GM12878 (cell line): ENCODE measurements at regions not wholly inside any gene's neighbourhood (a gene's known extent, or its start where the extent isn't known, plus 50 kb on each side); places are given as distances from the start of the nearest gene placed in this dataset.

Experiments
- ATAC-seq: fragments of 200-7000 bp; cut with Tn5 transposase; 3 replicates; pipeline ENCODE4 v1.9.1; 2020; ENCODE audit warnings: mild to moderate bottlenecking, moderate library complexity
- BruUV-seq: library from RNA; stranded (reverse); fragments of 400-500 nt; replicated peaks from 2 replicates; lab custom pipeline; 2021; lab: Mats Ljungman, UMichigan
- CTCF ChIA-PET: fragments of 300-600 bp; sonication (Branson Sonifier 250); formaldehyde crosslinking; extraction: SDS; loops from one replicate; lab custom pipeline; 2021; ENCODE audit warnings: inconsistent platforms; lab: Yijun Ruan, JAX
- POLR2A ChIA-PET: fragments of 350-600 bp; formaldehyde crosslinking; extraction: SDS; loops from one replicate; lab custom pipeline; 2021; ENCODE audit warnings: inconsistent platforms; lab: Charles Lee
- RAD21 ChIA-PET: fragments of 300-600 bp; sonication (Branson Sonifier 250); formaldehyde crosslinking; loops from one replicate; lab custom pipeline; 2023; ENCODE audit warnings: antibody characterized with exemption; ENCODE audit not compliant: unreplicated experiment; lab: Charles Lee
- SMC1A ChIA-PET: fragments of 300-600 bp; sonication (Branson Sonifier 250); formaldehyde crosslinking; loops from one replicate; lab custom pipeline; 2023; ENCODE audit not compliant: unreplicated experiment, uncharacterized antibody; lab: Charles Lee
- DNase-seq: peaks from one replicate; pipeline ENCODE4 v3.0.0-alpha.2; 2011; ENCODE audit warnings: low read depth, low spot score
- FAIRE-seq: peaks from 3 replicates; lab custom pipeline; 2011; peaks lifted over from hg19 to GRCh38; lab: Jason Lieb, UNC
- H2AFZ ChIP-seq: 2 replicates; pipeline ENCODE4 v1.6.0; 2011; ENCODE audit warnings: low read depth, low read length, control low read depth; ENCODE audit not compliant: control insufficient read depth
- H3K27ac ChIP-seq: 2 replicates; pipeline ENCODE4 v1.5.1; 2011; ENCODE audit warnings: control low read depth; ENCODE audit not compliant: control insufficient read depth, insufficient read depth
- H3K27me3 ChIP-seq, 2 experiments: replicated peaks in 1 of 2; 2 replicates each; pipeline versions ENCODE4 v1.6.0 to v1.6.1; 2011; ENCODE audit warnings: low read length in 1 of 2; ENCODE audit not compliant: control insufficient read depth in 2 of 2, insufficient read depth in 2 of 2
- H3K36me3 ChIP-seq, 2 experiments: 2 replicates each; pipeline ENCODE4 v1.5.1; 2011; ENCODE audit warnings: low read length in 1 of 2; ENCODE audit not compliant: control insufficient read depth in 2 of 2, insufficient read depth in 2 of 2
- H3K4me1 ChIP-seq: 2 replicates; pipeline ENCODE4 v1.6.1; 2011; ENCODE audit warnings: mild to moderate bottlenecking, low read length, moderate library complexity, mixed read lengths; ENCODE audit not compliant: control insufficient read depth, insufficient read depth
- H3K4me2 ChIP-seq: 2 replicates; pipeline ENCODE4 v1.6.0; 2011; ENCODE audit warnings: control low read depth; ENCODE audit not compliant: control insufficient read depth, insufficient read depth
- H3K4me3 ChIP-seq: fragments of 200-600 bp; sonication (generic); 2 replicates; pipeline ENCODE4 v1.5.1; 2016
- H3K79me2 ChIP-seq: 2 replicates; pipeline ENCODE4 v1.6.0; 2011; ENCODE audit warnings: low read length; ENCODE audit not compliant: control insufficient read depth, insufficient read depth
- H3K9ac ChIP-seq: 2 replicates; pipeline ENCODE4 v1.8.0; 2011; ENCODE audit warnings: low read length, control low read depth, mixed read lengths; ENCODE audit not compliant: control insufficient read depth, insufficient read depth
- H3K9me3 ChIP-seq: replicated peaks from 3 replicates; pipeline ENCODE4 v1.5.1; 2011; ENCODE audit warnings: mild to moderate bottlenecking, low read length; ENCODE audit not compliant: control insufficient read depth, insufficient read depth
- H4K20me1 ChIP-seq: 2 replicates; pipeline ENCODE4 v1.6.0; 2011; ENCODE audit not compliant: control insufficient read depth, insufficient read depth
- CREB1 ChIP-seq: IDR thresholded peaks from 2 replicates; pipeline ENCODE4 v1.6.1; 2012; ENCODE audit warnings: low read depth, mild to moderate bottlenecking, inconsistent platforms
- KAT2A ChIP-seq: conservative IDR thresholded peaks from 2 replicates; pipeline ENCODE4 v1.6.1; 2011; ENCODE audit warnings: low read depth, low read length; ENCODE audit not compliant: control insufficient read depth
- NFYA ChIP-seq: IDR thresholded peaks from 2 replicates; pipeline ENCODE4 v1.6.1; 2011; ENCODE audit warnings: low read depth, mild to moderate bottlenecking, low read length, improper control_type of control experiment, borderline replicate concordance
- RELA ChIP-seq: fragments of 450-650 bp; IDR thresholded peaks from 2 replicates; pipeline ENCODE4 v1.8.0; 2014; ENCODE audit warnings: borderline replicate concordance; ENCODE audit not compliant: partially characterized antibody
- SP1 ChIP-seq: IDR thresholded peaks from one replicate; pipeline ENCODE4 v1.6.1; 2011; ENCODE audit warnings: low read depth, low read length
- WGBS: methylation state at CpG from one replicate; pipeline ENCODE4 v1.1.6; 2016; ENCODE audit warnings: low lambda C conversion rate; ENCODE audit not compliant: insufficient replicate concordance, insufficient coverage; ENCODE audit errors: missing lambda C conversion rate; 5-methylcytosine and 5-hydroxymethylcytosine counted together
- in situ Hi-C: fragments of 300-500 bp; cut with MboI; formaldehyde crosslinking; loops from 9 replicates; pipeline ENCODE4 v1.14.3; 2018; ENCODE audit warnings: mixed read lengths
- intact Hi-C: fragments of 100-400 bp; cut with micrococcal nuclease; formaldehyde crosslinking; loops from one replicate; pipeline ENCODE4 v1.14.2; 2022; ENCODE audit not compliant: unreplicated experiment
- TF ChIP-seq, protein P1 (sequence below): fragments of 450-650 bp; IDR thresholded peaks from 2 replicates; pipeline ENCODE4 v1.6.1; 2018; ENCODE audit warnings: mild to moderate bottlenecking, low read depth, moderate library complexity; ENCODE audit not compliant: partially characterized antibody

- ChIA-PET RAD21 (no interaction called here), POLR2A (no interaction called here), CTCF (interaction anchor here (0.6 kb wide), 1 partner anchor 567 kb away, joined by 3 read pairs; no protein-coding TSS in a partner anchor), SMC1A (no interaction called here)
- in situ Hi-C loops = no loop called here
- Histone ChIP-seq H3K9me3 (no peaks in the 10 kb centered on the region), H2AFZ (no peak overlapping the region), H3K4me1 (no peaks in the 10 kb centered on the region), H3K4me2 (no peak overlapping the region), H3K4me3 (no peak overlapping the region), H3K27ac (no peak overlapping the region), H3K36me3 (no peaks in the 10 kb centered on the region), H4K20me1 (no peaks in the 10 kb centered on the region), H3K79me2 (no peaks in the 10 kb centered on the region), H3K9ac (no peak overlapping the region), H3K27me3 (no peaks in the 10 kb centered on the region)
- intact Hi-C loops = no loop called here
- ATAC-seq (no peak), DNase-seq (no peak), FAIRE-seq (no peak)
- 20% methylated on average over 4 of the region's 4 CpGs for WGBS
- no peak for TF ChIP-seq NFYA
- TF ChIP-seq, protein P1, sequence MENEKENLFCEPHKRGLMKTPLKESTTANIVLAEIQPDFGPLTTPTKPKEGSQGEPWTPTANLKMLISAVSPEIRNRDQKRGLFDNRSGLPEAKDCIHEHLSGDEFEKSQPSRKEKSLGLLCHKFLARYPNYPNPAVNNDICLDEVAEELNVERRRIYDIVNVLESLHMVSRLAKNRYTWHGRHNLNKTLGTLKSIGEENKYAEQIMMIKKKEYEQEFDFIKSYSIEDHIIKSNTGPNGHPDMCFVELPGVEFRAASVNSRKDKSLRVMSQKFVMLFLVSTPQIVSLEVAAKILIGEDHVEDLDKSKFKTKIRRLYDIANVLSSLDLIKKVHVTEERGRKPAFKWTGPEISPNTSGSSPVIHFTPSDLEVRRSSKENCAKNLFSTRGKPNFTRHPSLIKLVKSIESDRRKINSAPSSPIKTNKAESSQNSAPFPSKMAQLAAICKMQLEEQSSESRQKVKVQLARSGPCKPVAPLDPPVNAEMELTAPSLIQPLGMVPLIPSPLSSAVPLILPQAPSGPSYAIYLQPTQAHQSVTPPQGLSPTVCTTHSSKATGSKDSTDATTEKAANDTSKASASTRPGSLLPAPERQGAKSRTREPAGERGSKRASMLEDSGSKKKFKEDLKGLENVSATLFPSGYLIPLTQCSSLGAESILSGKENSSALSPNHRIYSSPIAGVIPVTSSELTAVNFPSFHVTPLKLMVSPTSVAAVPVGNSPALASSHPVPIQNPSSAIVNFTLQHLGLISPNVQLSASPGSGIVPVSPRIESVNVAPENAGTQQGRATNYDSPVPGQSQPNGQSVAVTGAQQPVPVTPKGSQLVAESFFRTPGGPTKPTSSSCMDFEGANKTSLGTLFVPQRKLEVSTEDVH = no peak
- TF ChIP-seq KAT2A = no peak
- no peak for TF ChIP-seq RELA
- TF ChIP-seq CREB1 = no peak
- TF ChIP-seq SP1 = no peak
- BruUV-seq = no TSS peak
Observed at GRCh38 chr18:67290421-67290820, 226.1 kb downstream of the DSEL start.
